Keratinocyte (primary cell): ENCODE measurements at regions not wholly inside any gene's neighbourhood (a gene's known extent, or its start where the extent isn't known, plus 50 kb on each side); places are given as distances from the start of the nearest gene placed in this dataset.

Experiments used
- CTCF ChIP-seq, 3 experiments: IDR thresholded peaks in 1 of 3; conservative IDR thresholded peaks in 1 of 3; optimal IDR thresholded peaks in 1 of 3; 2 replicates in 2 of 3; 3 replicates in 1 of 3; pipeline versions ENCODE3 to v1.5.1; 2011; ENCODE audit warnings: low read length in 3 of 3, mild to moderate bottlenecking in 3 of 3, moderate library complexity in 2 of 3, control low read depth in 1 of 3, inconsistent platforms in 1 of 3; ENCODE audit not compliant: insufficient read depth in 2 of 3; ENCODE audit errors: extremely low read depth in 1 of 3
- EZH2 ChIP-seq: IDR thresholded peaks from one replicate; pipeline ENCODE4 v1.6.1; 2012; ENCODE audit warnings: inconsistent platforms, mild to moderate bottlenecking, low read length, moderate library complexity

GRCh38 chr14:38079268-38079667, 128.4 kb upstream of the SSTR1 start:
- no peak for TF ChIP-seq EZH2
- TF ChIP-seq CTCF (optimal IDR thresholded peaks at IDR 0.05 in 1 of 3, IDR thresholded peaks at IDR 0.05 in 1 of 3, conservative IDR thresholded peaks at IDR 0.05 in 1 of 3; ENCODE audit: extremely low read depth in 1 of 3, insufficient read depth in 2 of 3, low read length in 3 of 3), result no peak
